GM21528 (cell line): ENCODE measurements at regions not wholly inside any gene's neighbourhood (a gene's known extent, or its start where the extent isn't known, plus 50 kb on each side); places are given as distances from the start of the nearest gene placed in this dataset.
"Not testable (repeated sequence)": the region's sequence is repeated elsewhere in the genome, so short reads cannot be mapped to it uniquely, and the experiment has no call there.

Experiments
- ATAC-seq: cut with Tn5 transposase; IDR thresholded peaks from one replicate; pipeline ENCODE4 v1.9.1; 2021; ENCODE audit warnings: mild to moderate bottlenecking, moderate library complexity; ENCODE audit not compliant: unreplicated experiment, low FRiP score

GRCh38 chr5:105922574-105922973, 1748.2 kb downstream of the EFNA5 start:
- no peak for ATAC-seq

DNA sequence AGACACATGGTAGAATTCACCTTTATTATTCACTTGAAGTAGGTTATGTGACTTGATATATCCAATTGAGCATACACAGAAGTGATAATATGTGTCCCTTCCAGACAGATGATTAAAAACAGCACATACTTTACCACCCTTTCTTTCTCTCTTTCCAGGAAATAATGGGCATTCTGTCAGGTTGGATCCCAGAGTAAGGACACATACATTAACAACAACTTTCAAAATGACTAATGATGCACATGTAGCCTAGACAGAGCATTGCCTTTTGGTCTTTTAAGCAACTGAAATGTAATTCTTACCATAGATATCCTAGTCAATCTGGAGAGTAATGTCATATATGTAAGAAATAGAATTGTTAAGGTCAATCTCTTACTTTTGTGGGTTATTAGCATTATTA, 1748.7 kb downstream of the EFNA5 start:
- no peak for ATAC-seq

DNA sequence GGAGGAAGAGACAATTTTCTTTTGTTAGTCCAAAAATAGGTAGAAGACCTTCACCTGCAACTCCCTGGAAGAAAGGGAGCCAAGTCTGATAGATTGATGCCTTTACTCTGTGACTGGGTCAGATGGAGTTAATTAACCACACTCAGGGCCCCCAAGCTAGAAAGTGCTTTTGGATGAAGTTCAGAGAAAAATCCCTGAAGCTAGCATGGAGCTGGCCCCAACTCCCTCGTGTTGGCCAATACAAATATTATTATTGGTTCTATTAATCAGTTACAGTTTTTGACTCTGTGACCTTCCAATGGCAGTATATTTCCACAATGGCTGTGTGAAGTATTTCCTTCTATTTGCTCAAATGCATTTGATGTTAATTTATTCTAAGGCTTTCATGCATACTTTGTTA, 1753.5 kb downstream of the EFNA5 start:
- ATAC-seq = no peak

GRCh38 chr5:105907016-105907415, 1763.7 kb downstream of the EFNA5 start:
- ATAC-seq = no peak

GRCh38 chr5:105905392-105905791, 1765.3 kb downstream of the EFNA5 start:
- no peak for ATAC-seq

GRCh38 chr5:105903069-105903468, 1767.7 kb downstream of the EFNA5 start:
- no peak for ATAC-seq

GRCh38 chr5:105899726-105900125, 1771.0 kb downstream of the EFNA5 start:
- no peak for ATAC-seq

GRCh38 chr5:105898183-105898582, 1772.6 kb downstream of the EFNA5 start:
- ATAC-seq = no peak

DNA sequence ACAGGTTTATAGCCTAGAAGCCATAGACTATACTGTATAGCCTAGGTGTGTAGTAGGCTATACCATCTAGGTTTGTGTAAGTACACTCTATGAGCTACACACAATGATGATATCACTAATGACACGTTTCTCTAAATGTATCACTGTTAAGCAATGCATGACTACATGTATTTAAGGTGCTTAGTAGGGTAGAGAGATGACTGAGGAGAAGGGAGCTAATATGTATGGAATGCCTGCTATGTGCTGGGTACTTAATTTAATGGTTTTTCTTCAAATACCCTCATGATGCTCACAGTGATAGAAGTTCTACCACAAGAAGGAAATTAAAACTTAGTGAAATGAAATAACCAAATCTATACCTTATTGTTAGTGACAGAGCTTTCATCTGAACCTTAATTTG, 1785.5 kb downstream of the EFNA5 start:
- ATAC-seq = no peak

GRCh38 chr5:105882956-105883481, 1787.7 kb downstream of the EFNA5 start:
- ATAC-seq = no peak

GRCh38 chr5:105878402-105878801, 1792.3 kb downstream of the EFNA5 start:
- no peak for ATAC-seq

- ATAC-seq = no peak
Measured at GRCh38 chr5:105877592-105877991, 1793.1 kb downstream of the EFNA5 start.

GRCh38 chr5:105874316-105874715, 1796.4 kb downstream of the EFNA5 start:
- ATAC-seq = no peak

GRCh38 chr5:105872569-105873270, 1798.0 kb downstream of the EFNA5 start:
- no peak for ATAC-seq

DNA sequence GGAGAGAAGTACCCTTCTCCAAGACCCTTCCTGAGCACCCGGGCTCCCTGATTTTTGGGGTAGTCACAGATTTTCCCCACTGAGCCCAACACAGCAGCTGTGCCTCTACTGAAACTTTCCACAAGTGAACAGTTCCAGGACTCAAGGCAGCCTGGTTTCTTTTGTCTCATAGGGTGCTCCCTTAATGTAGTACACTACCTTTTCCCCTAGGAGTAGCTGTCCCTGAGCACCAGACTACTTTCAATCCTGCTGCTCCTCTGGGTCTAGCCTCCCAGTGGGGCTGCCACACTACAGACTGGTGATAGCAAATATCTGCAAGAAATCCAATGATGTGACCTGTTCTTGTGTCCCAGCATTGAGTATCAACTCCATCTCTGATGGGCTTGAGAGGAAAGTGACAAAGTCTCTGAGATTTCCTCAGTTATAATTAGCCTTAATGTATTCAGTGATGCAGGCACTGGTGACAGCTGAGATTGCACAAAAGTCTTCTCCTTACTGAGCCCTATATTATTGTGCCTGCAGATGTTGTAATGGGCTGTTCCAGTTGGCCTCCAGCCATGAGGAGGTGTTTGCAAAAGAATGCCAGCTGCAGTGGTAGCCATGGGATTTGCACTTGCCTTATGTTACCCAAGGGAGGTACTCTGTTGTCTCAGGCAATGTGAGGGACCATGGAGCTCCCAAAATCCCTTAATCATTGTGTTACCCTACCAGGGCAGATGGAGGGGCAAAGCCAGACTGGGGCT, 1802.5 kb downstream of the EFNA5 start:
- no peak for ATAC-seq

- no peak for ATAC-seq
Measured at GRCh38 chr5:105865834-105866233, 1804.9 kb downstream of the EFNA5 start.

- not testable (repeated sequence) for ATAC-seq
Measured at GRCh38 chr5:105859350-105859749, 1811.4 kb downstream of the EFNA5 start.

- no peak for ATAC-seq
Measured at GRCh38 chr5:105849701-105850100, 1821.0 kb downstream of the EFNA5 start.

DNA sequence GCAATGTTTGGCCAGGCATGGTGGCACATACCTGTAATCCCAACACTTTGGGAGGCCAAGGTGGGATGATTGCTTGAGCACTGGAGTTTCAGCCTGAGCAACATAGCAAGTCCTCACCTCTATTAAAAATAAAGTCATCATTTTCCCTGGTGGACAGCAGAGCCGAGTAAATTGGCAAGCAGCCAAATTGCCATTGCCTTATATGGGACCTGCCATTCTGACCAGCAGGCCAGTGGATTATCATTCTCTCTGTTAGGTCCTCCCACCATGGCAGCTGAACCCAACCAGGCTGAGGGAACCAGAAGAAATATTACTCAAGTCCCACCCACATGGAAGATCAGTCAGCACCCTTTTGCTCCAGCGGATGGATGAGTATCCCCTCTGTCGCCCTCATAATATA, 1829.9 kb downstream of the EFNA5 start:
- ATAC-seq = no peak

- ATAC-seq = no peak
Measured at GRCh38 chr5:105836887-105837286, 1833.8 kb downstream of the EFNA5 start.

DNA sequence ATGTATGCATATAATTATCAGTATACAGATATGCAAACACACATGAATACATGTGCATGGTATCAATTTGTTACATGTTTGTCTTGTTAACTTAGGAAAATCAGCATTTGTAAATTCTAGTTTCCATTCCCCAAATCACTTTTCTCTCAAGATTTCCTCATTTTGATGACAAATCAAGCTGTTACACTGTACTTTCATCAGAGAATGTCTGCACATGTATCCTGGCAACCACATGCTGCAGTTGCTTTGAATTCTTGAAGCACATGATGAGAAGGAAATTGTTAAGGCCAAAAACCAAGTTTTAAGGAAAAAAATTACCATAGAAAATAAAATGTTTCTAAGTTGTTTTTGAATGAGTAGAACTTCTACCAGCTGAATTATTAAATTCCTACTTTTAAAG, 1834.5 kb downstream of the EFNA5 start:
- no peak for ATAC-seq

DNA sequence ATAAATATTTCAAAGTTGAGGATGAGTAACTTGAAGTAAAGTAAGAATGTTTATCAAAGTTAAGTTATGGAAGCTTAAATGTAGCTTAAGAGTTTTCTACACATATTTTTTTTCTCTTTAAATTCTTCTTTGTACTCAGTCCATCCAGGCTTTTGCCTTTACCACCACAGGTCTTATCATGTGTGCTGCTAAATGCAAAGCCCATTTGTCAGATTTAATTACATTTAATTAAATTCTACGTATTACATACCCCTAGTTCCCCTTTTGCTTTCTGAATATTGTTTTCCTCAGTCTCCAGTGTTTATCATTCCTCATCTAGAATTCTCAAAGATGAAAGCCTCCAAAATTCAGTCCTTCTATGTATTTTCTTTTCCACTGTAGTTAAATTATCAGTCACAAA, 1841.9 kb downstream of the EFNA5 start:
- no peak for ATAC-seq
